ENCODE measurements at regions not wholly inside any gene's neighbourhood (a gene's known extent, or its start where the extent isn't known, plus 50 kb on each side); places are given as distances from the start of the nearest gene placed in this dataset.
"Not testable (repeated sequence)": the region's sequence is repeated elsewhere in the genome, so short reads cannot be mapped to it uniquely, and the experiment has no call there.

GRCh38 chr4:17064959-17065358 lies 166.5 kb upstream of the LDB2 start:
- DNase-seq (ENCODE audit: low read depth in 2 of 2) = no peak

- DNase-seq (ENCODE audit: low read depth in 2 of 2) = no peak
These were observed 165.4 kb upstream of the LDB2 start for GRCh38 chr4:17063888-17064287.

- DNase-seq (ENCODE audit: low read depth in 2 of 2) = no peak
These were observed 161.8 kb upstream of the LDB2 start for GRCh38 chr4:17060230-17060629.

- no peak for DNase-seq (ENCODE audit: low read depth in 2 of 2)
These were observed 160.7 kb upstream of the LDB2 start for GRCh38 chr4:17058916-17059741.

- no peak for DNase-seq (ENCODE audit: low read depth in 2 of 2)
These were observed 160.1 kb upstream of the LDB2 start for GRCh38 chr4:17058536-17058915.

GRCh38 chr4:17057035-17057434 lies 158.6 kb upstream of the LDB2 start:
- DNase-seq (ENCODE audit: low read depth in 2 of 2) = no peak

- no peak for DNase-seq (ENCODE audit: low read depth in 2 of 2)
These were observed 157.3 kb upstream of the LDB2 start for GRCh38 chr4:17055788-17056187.

GRCh38 chr4:17045866-17046265 lies 147.4 kb upstream of the LDB2 start:
- no peak for DNase-seq (ENCODE audit: low read depth in 2 of 2)

- no peak for DNase-seq (ENCODE audit: low read depth in 2 of 2)
These were observed 140.2 kb upstream of the LDB2 start for GRCh38 chr4:17038510-17039176.

- DNase-seq (ENCODE audit: low read depth in 2 of 2) = no peak
These were observed 135.3 kb upstream of the LDB2 start for GRCh38 chr4:17033768-17034181.

- DNase-seq (ENCODE audit: low read depth in 2 of 2) = no peak
These were observed 134.8 kb upstream of the LDB2 start for GRCh38 chr4:17033025-17033767.

- no peak for DNase-seq (ENCODE audit: low read depth in 2 of 2)
These were observed 132.1 kb upstream of the LDB2 start for GRCh38 chr4:17030543-17030942.

- no peak for DNase-seq (ENCODE audit: low read depth in 2 of 2)
These were observed 131.5 kb upstream of the LDB2 start for GRCh38 chr4:17029964-17030363.

- DNase-seq (ENCODE audit: low read depth in 2 of 2) = no peak
These were observed 131.0 kb upstream of the LDB2 start for GRCh38 chr4:17029432-17029831.

- DNase-seq (ENCODE audit: low read depth in 2 of 2) = no peak
These were observed 129.1 kb upstream of the LDB2 start for GRCh38 chr4:17027495-17027894.

GRCh38 chr4:17024425-17024824 lies 126.0 kb upstream of the LDB2 start:
- DNase-seq (ENCODE audit: low read depth in 2 of 2) = no peak

GRCh38 chr4:17020901-17021300 lies 122.5 kb upstream of the LDB2 start:
- no peak for DNase-seq (ENCODE audit: low read depth in 2 of 2)

- no peak for DNase-seq (ENCODE audit: low read depth in 2 of 2)
These were observed 122.0 kb upstream of the LDB2 start for GRCh38 chr4:17020451-17020850.

- DNase-seq (ENCODE audit: low read depth in 2 of 2) = not testable (repeated sequence)
These were observed 120.2 kb upstream of the LDB2 start for GRCh38 chr4:17018621-17019020.

GRCh38 chr4:17018013-17018412 lies 119.6 kb upstream of the LDB2 start:
- no peak for DNase-seq (ENCODE audit: low read depth in 2 of 2)

- no peak for DNase-seq (ENCODE audit: low read depth in 2 of 2)
These were observed 115.0 kb upstream of the LDB2 start for GRCh38 chr4:17013382-17014006.

GRCh38 chr4:17012451-17012850 lies 114.0 kb upstream of the LDB2 start:
- no peak for DNase-seq (ENCODE audit: low read depth in 2 of 2)
